OCI-LY7 (cell line): ENCODE measurements at regions not wholly inside any gene's neighbourhood (a gene's known extent, or its start where the extent isn't known, plus 50 kb on each side); places are given as distances from the start of the nearest gene placed in this dataset.

Source experiments
- EZH2phosphoT487 ChIP-seq: fragments of 200-600 bp; sonication (generic); IDR thresholded peaks from 2 replicates; pipeline ENCODE4 v1.6.1; 2018; ENCODE audit warnings: low read depth, borderline replicate concordance, mild to moderate bottlenecking, mixed run types, antibody characterized with exemption, low read length, moderate library complexity, mixed read lengths
- TF ChIP-seq, protein P1 (sequence below): fragments of 200-600 bp; sonication (generic); conservative IDR thresholded peaks from 2 replicates; pipeline ENCODE4 v1.5.1; 2014; ENCODE audit warnings: mild to moderate bottlenecking, antibody characterized with exemption, low read length, moderate library complexity, mixed read lengths

DNA sequence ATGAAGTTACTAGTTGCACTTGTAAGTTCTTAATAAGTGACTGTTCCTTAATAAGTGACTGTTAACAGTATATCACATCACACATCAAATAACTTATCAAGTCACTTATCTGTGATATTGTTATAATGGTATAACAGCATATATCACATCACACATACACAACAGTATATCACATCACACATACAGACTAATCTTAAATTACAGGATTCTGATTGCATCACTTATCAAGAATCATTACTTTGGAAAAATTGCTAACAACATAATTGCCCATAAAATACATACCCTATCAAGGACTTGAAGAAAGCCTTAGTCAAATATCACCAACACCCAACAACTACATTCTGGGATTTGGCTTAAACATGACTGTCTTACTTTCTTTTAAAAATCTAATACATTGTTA, 813.5 kb downstream of the LTN1 start:
- TF ChIP-seq, protein P1, sequence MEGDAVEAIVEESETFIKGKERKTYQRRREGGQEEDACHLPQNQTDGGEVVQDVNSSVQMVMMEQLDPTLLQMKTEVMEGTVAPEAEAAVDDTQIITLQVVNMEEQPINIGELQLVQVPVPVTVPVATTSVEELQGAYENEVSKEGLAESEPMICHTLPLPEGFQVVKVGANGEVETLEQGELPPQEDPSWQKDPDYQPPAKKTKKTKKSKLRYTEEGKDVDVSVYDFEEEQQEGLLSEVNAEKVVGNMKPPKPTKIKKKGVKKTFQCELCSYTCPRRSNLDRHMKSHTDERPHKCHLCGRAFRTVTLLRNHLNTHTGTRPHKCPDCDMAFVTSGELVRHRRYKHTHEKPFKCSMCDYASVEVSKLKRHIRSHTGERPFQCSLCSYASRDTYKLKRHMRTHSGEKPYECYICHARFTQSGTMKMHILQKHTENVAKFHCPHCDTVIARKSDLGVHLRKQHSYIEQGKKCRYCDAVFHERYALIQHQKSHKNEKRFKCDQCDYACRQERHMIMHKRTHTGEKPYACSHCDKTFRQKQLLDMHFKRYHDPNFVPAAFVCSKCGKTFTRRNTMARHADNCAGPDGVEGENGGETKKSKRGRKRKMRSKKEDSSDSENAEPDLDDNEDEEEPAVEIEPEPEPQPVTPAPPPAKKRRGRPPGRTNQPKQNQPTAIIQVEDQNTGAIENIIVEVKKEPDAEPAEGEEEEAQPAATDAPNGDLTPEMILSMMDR = no peak
- TF ChIP-seq EZH2phosphoT487 = no peak
